K562 (cell line): ENCODE measurements at regions not wholly inside any gene's neighbourhood (a gene's known extent, or its start where the extent isn't known, plus 50 kb on each side); places are given as distances from the start of the nearest gene placed in this dataset.

Experiments
- ARID2 ChIP-seq: fragments of 450-650 bp; IDR thresholded peaks from 2 replicates; pipeline ENCODE4 v1.6.1; 2017; ENCODE audit warnings: antibody characterized with exemption, mild to moderate bottlenecking
- CBFA2T3 ChIP-seq: fragments of 450-650 bp; IDR thresholded peaks from 2 replicates; pipeline ENCODE4 v1.6.1; 2017
- CREBBP ChIP-seq: IDR thresholded peaks from one replicate; pipeline ENCODE4 v1.6.1; 2012; ENCODE audit warnings: low read depth, mild to moderate bottlenecking, control low read depth, inconsistent platforms, low read length
- EP400 ChIP-seq: fragments of 450-650 bp; IDR thresholded peaks from 2 replicates; pipeline ENCODE4 v1.6.1; 2017; ENCODE audit warnings: antibody characterized with exemption, mild to moderate bottlenecking, moderate library complexity
- ETV1 ChIP-seq: fragments of 450-650 bp; conservative IDR thresholded peaks from 2 replicates; pipeline ENCODE4 v1.6.1; 2016; ENCODE audit warnings: missing genetic modification characterization, control low read depth, low read depth, missing compliant biosample characterization
- IRF2 ChIP-seq: sonication (generic); formaldehyde crosslinking; IDR thresholded peaks from 2 replicates; pipeline ENCODE4 v1.8.1; 2022; ENCODE audit warnings: mild to moderate bottlenecking, missing genetic modification reagents
- KLF16 ChIP-seq: IDR thresholded peaks from 2 replicates; pipeline ENCODE4 v1.6.1; 2016; ENCODE audit warnings: antibody characterized with exemption
- NFE2L1 ChIP-seq: fragments of 450-650 bp; IDR thresholded peaks from 2 replicates; pipeline ENCODE4 v1.6.1; 2016; ENCODE audit warnings: missing genetic modification characterization, low read depth, mild to moderate bottlenecking, missing compliant biosample characterization, moderate library complexity, borderline replicate concordance
- NFIC ChIP-seq: fragments of 450-650 bp; IDR thresholded peaks from 2 replicates; pipeline ENCODE4 v1.6.1; 2017; ENCODE audit warnings: mild to moderate bottlenecking, inconsistent platforms
- PTRF ChIP-seq: fragments of 450-650 bp; IDR thresholded peaks from 2 replicates; pipeline ENCODE4 v1.6.1; 2016; ENCODE audit warnings: mild to moderate bottlenecking, missing genetic modification characterization, missing compliant biosample characterization
- RAD21 ChIP-seq, 2 experiments: fragments of 250-450 bp in 1 of 2; fragments of 450-650 bp in 1 of 2; sonication (Bioruptor Pico) in 1 of 2; formaldehyde crosslinking in 1 of 2; IDR thresholded peaks in 1 of 2; conservative IDR thresholded peaks in 1 of 2; 2 replicates each; pipeline versions ENCODE4 v1.4.0 to v1.8.0; 2020 to 2022; ENCODE audit warnings: mild to moderate bottlenecking in 2 of 2, moderate library complexity in 1 of 2
- ZBTB8A ChIP-seq: fragments of 450-650 bp; IDR thresholded peaks from 2 replicates; pipeline ENCODE4 v1.6.1; 2018; ENCODE audit warnings: mild to moderate bottlenecking, moderate library complexity; ENCODE audit not compliant: partially characterized antibody
- ZNF764 ChIP-seq: fragments of 250-450 bp; sonication (Bioruptor Pico); IDR thresholded peaks from 2 replicates; pipeline ENCODE4 v1.4.0; 2020; ENCODE audit warnings: low read depth, mild to moderate bottlenecking, moderate library complexity
- TF ChIP-seq, protein P1 (sequence below): fragments of 250-450 bp; sonication (Bioruptor Pico); IDR thresholded peaks from 2 replicates; pipeline ENCODE4 v1.4.0; 2020; ENCODE audit warnings: mild to moderate bottlenecking, moderate library complexity
- TF ChIP-seq, protein P2 (sequence below): fragments of 450-650 bp; formaldehyde crosslinking; conservative IDR thresholded peaks from 2 replicates; pipeline ENCODE4 v1.4.0; 2022; ENCODE audit warnings: mild to moderate bottlenecking, missing genetic modification characterization
- TF ChIP-seq, protein P3 (sequence below): sonication (generic); IDR thresholded peaks from 2 replicates; pipeline ENCODE4 v1.6.1; 2016
- TF ChIP-seq, protein P4 (sequence below): fragments of 450-650 bp; formaldehyde crosslinking; IDR thresholded peaks from 2 replicates; pipeline ENCODE4 v1.4.0; 2020; ENCODE audit warnings: mild to moderate bottlenecking, mixed read lengths
- TF ChIP-seq, protein P5 (sequence below): sonication (generic); formaldehyde crosslinking; IDR thresholded peaks from 2 replicates; pipeline ENCODE4 v1.8.1; 2023; ENCODE audit warnings: mild to moderate bottlenecking, missing genetic modification reagents
- TF ChIP-seq, protein P6 (sequence below): sonication (generic); formaldehyde crosslinking; IDR thresholded peaks from 2 replicates; pipeline ENCODE4 v1.8.1; 2023; ENCODE audit warnings: mild to moderate bottlenecking, missing genetic modification reagents

DNA sequence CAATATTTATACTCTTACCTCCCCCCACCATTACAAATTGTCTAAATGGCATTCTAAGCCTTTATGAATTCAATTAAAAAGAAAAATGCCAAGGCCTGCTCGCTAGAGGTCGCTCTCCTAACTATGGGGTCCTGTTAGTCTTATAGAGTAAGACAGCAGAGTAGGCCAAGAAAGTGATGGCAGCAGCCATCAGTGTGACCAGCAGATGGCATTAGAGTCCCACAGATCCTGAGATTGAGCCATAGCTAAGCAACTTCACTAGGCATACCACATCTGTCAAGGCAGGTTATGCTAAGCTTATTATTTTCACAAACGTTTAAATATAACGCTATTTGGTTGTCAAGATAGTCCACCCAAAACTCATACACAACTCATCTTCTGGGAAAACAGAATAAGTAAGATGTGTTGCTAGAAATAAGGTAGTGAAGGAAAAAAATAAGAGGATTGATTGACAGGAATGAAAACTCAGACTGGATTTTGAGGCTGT is 57.6 kb upstream of the SCAF8 start (continued):
- TF ChIP-seq ETV1 (no peak), RAD21 (CRISPR knock-in tag; conservative IDR thresholded peaks at IDR 0.05 in 1 of 2, IDR thresholded peaks at IDR 0.05 in 1 of 2) (peak; percentile 100), ARID2 (peak; percentile 95), PTRF (tag) (no peak), EP400 (no peak), KLF16 (peak; percentile 76; the same call in 1 of the 2 replicates), NFIC (peak; percentile 18; the same call in 1 of the 2 replicates), ZNF764 (CRISPR knock-in tag) (no peak), CREBBP (no peak), CBFA2T3 (no peak), ZBTB8A (no peak), NFE2L1 (no peak), IRF2 (CRISPR knock-in tag) (no peak)
- TF ChIP-seq, protein P1, sequence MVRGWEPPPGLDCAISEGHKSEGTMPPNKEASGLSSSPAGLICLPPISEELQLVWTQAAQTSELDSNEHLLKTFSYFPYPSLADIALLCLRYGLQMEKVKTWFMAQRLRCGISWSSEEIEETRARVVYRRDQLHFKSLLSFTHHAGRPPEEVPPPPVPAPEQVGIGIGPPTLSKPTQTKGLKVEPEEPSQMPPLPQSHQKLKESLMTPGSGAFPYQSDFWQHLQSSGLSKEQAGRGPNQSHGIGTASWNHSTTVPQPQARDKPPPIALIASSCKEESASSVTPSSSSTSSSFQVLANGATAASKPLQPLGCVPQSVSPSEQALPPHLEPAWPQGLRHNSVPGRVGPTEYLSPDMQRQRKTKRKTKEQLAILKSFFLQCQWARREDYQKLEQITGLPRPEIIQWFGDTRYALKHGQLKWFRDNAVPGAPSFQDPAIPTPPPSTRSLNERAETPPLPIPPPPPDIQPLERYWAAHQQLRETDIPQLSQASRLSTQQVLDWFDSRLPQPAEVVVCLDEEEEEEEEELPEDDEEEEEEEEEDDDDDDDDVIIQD (CRISPR knock-in tag): no peak
- TF ChIP-seq, protein P2, sequence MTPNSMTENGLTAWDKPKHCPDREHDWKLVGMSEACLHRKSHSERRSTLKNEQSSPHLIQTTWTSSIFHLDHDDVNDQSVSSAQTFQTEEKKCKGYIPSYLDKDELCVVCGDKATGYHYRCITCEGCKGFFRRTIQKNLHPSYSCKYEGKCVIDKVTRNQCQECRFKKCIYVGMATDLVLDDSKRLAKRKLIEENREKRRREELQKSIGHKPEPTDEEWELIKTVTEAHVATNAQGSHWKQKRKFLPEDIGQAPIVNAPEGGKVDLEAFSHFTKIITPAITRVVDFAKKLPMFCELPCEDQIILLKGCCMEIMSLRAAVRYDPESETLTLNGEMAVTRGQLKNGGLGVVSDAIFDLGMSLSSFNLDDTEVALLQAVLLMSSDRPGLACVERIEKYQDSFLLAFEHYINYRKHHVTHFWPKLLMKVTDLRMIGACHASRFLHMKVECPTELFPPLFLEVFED (CRISPR knock-in tag): no peak
- TF ChIP-seq, protein P3, sequence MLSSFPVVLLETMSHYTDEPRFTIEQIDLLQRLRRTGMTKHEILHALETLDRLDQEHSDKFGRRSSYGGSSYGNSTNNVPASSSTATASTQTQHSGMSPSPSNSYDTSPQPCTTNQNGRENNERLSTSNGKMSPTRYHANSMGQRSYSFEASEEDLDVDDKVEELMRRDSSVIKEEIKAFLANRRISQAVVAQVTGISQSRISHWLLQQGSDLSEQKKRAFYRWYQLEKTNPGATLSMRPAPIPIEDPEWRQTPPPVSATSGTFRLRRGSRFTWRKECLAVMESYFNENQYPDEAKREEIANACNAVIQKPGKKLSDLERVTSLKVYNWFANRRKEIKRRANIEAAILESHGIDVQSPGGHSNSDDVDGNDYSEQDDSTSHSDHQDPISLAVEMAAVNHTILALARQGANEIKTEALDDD: peak; percentile 94
- TF ChIP-seq, protein P4, sequence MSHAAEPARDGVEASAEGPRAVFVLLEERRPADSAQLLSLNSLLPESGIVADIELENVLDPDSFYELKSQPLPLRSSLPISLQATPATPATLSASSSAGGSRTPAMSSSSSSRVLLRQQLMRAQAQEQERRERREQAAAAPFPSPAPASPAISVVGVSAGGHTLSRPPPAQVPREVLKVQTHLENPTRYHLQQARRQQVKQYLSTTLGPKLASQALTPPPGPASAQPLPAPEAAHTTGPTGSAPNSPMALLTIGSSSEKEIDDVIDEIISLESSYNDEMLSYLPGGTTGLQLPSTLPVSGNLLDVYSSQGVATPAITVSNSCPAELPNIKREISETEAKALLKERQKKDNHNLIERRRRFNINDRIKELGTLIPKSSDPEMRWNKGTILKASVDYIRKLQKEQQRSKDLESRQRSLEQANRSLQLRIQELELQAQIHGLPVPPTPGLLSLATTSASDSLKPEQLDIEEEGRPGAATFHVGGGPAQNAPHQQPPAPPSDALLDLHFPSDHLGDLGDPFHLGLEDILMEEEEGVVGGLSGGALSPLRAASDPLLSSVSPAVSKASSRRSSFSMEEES: no peak
- TF ChIP-seq, protein P5, sequence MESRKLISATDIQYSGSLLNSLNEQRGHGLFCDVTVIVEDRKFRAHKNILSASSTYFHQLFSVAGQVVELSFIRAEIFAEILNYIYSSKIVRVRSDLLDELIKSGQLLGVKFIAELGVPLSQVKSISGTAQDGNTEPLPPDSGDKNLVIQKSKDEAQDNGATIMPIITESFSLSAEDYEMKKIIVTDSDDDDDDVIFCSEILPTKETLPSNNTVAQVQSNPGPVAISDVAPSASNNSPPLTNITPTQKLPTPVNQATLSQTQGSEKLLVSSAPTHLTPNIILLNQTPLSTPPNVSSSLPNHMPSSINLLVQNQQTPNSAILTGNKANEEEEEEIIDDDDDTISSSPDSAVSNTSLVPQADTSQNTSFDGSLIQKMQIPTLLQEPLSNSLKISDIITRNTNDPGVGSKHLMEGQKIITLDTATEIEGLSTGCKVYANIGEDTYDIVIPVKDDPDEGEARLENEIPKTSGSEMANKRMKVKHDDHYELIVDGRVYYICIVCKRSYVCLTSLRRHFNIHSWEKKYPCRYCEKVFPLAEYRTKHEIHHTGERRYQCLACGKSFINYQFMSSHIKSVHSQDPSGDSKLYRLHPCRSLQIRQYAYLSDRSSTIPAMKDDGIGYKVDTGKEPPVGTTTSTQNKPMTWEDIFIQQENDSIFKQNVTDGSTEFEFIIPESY (CRISPR knock-in tag): peak; percentile 72; the same call in 1 of the 2 replicates
- TF ChIP-seq, protein P6, sequence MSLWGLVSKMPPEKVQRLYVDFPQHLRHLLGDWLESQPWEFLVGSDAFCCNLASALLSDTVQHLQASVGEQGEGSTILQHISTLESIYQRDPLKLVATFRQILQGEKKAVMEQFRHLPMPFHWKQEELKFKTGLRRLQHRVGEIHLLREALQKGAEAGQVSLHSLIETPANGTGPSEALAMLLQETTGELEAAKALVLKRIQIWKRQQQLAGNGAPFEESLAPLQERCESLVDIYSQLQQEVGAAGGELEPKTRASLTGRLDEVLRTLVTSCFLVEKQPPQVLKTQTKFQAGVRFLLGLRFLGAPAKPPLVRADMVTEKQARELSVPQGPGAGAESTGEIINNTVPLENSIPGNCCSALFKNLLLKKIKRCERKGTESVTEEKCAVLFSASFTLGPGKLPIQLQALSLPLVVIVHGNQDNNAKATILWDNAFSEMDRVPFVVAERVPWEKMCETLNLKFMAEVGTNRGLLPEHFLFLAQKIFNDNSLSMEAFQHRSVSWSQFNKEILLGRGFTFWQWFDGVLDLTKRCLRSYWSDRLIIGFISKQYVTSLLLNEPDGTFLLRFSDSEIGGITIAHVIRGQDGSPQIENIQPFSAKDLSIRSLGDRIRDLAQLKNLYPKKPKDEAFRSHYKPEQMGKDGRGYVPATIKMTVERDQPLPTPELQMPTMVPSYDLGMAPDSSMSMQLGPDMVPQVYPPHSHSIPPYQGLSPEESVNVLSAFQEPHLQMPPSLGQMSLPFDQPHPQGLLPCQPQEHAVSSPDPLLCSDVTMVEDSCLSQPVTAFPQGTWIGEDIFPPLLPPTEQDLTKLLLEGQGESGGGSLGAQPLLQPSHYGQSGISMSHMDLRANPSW (CRISPR knock-in tag): no peak
